ENCODE measurements at regions not wholly inside any gene's neighbourhood (a gene's known extent, or its start where the extent isn't known, plus 50 kb on each side); places are given as distances from the start of the nearest gene placed in this dataset.

DNA sequence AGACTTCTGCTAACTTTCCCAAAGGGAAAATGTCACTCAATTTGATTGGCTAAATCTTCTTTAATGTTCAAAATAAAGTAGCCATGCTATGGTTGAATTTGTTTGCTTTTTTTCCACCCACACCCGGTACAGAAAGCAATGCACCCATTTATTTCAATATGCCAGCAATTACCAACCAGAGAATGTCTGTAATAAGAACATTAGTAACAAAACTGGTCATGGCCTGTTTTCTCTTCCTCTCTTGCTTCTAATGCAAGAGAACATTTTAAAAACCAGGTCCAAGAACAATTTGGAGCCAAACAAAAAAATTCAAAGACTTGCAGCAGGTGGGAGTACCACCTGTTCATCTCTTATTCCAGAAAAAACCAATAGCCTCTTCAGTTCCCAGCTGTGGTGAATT, 1108.8 kb upstream of the PCDH20 start:
- TF ChIP-seq, protein P1, sequence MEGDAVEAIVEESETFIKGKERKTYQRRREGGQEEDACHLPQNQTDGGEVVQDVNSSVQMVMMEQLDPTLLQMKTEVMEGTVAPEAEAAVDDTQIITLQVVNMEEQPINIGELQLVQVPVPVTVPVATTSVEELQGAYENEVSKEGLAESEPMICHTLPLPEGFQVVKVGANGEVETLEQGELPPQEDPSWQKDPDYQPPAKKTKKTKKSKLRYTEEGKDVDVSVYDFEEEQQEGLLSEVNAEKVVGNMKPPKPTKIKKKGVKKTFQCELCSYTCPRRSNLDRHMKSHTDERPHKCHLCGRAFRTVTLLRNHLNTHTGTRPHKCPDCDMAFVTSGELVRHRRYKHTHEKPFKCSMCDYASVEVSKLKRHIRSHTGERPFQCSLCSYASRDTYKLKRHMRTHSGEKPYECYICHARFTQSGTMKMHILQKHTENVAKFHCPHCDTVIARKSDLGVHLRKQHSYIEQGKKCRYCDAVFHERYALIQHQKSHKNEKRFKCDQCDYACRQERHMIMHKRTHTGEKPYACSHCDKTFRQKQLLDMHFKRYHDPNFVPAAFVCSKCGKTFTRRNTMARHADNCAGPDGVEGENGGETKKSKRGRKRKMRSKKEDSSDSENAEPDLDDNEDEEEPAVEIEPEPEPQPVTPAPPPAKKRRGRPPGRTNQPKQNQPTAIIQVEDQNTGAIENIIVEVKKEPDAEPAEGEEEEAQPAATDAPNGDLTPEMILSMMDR (IDR thresholded peaks at IDR 0.05) = no peak
- TF ChIP-seq POLR2A (IDR thresholded peaks at IDR 0.05) = no peak
- no peak for TF ChIP-seq POLR2AphosphoS5 (IDR thresholded peaks at IDR 0.05)

Data from suprapubic skin (tissue), 4 donors.